Globus pallidus (tissue), 1 donor: ENCODE measurements at regions not wholly inside any gene's neighbourhood (a gene's known extent, or its start where the extent isn't known, plus 50 kb on each side); places are given as distances from the start of the nearest gene placed in this dataset.
"Not testable (repeated sequence)": the region's sequence is repeated elsewhere in the genome, so short reads cannot be mapped to it uniquely, and the experiment has no call there.

Source experiments
- DNase-seq: peaks from one replicate; pipeline ENCODE4 v3.0.0-alpha.2; 2015; ENCODE audit warnings: low spot score

- no peak for DNase-seq
Observed at GRCh38 chr1:219352961-219353651, 179.4 kb downstream of the LYPLAL1 start.

- no peak for DNase-seq
Observed at GRCh38 chr1:219350172-219350931, 176.7 kb downstream of the LYPLAL1 start.

- no peak for DNase-seq
Observed at GRCh38 chr1:219347921-219348391, 174.3 kb downstream of the LYPLAL1 start.

DNA sequence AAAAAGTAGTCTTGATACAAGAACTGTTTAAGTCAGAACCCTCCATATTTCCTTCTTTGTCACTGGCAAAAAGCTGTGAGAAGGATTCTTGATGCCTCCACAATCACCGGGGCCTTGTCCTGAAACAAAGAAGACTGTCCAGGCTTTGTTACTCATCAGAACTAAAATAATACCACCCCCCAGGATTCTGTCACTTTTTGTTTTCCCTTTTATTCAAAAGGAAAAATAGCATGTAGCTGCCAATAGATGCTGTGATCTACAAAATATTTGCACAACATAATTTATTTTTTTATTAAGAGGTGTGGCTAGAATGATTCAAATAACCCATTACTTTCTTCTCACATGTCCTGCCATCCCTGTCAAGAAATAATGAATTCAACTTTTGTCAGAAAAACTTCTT, 173.7 kb downstream of the LYPLAL1 start:
- no peak for DNase-seq

GRCh38 chr1:219345953-219346352, 172.3 kb downstream of the LYPLAL1 start:
- DNase-seq: no peak

GRCh38 chr1:219342836-219343235, 169.2 kb downstream of the LYPLAL1 start:
- DNase-seq: no peak

DNA sequence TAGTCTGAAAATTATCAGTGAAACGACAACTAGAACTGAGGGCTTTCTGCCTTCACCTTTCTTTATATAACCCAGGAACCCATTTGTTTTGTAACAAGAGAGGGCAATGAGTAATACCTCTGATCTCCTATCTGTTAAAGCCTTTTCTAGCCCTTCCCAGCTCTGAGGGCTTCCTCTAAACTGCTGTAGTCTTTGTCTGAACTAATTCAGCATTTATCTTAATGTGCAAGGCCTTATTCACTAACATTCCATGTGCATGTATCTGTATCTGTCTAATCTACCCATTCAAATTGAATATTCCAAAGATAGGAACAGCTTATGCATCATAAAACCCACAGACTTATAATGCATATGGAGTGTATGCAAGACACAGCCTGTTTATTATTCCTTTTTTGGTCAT, 167.1 kb downstream of the LYPLAL1 start:
- no peak for DNase-seq

GRCh38 chr1:219339466-219339865, 165.8 kb downstream of the LYPLAL1 start:
- no peak for DNase-seq

- DNase-seq: no peak
Observed at GRCh38 chr1:219337588-219337987, 163.9 kb downstream of the LYPLAL1 start.

DNA sequence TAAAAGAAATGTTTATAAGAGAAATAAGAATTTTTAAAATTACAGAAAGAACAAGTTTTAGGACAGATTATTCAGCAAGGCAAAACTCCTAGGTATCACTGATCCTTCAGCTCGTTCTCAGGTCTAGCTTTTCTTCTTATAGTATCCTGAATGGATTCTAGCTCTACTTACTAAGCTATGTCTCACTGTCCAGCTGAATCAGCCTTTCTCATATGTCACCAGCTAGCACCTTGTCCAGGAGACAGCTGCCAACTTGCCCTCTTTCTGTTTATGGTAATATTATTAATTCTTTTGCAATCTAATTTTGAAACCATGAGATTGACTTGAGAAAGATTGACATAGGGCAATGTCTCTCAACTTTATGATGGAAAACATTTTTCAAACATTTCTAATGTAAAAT, 159.9 kb downstream of the LYPLAL1 start:
- no peak for DNase-seq

GRCh38 chr1:219331424-219331823, 157.7 kb downstream of the LYPLAL1 start:
- DNase-seq: no peak

DNA sequence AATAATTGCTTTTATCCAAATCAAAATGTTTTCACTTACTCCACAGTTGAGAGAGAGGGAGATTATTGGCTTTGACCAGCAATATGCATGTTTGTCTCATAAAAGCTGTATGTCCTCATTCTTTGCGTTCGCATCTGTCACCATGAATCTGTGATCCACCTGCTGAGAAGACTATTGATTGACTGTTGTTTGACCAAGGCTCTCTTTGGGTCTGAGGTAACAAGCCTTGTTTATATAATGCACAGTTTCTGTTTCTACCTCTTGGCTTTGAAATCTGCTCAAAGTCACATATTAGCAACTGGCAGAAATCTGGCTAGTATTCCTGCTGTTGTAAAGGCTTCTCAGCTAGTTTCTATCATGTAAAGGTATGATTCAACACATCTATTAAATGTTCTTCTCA, 157.0 kb downstream of the LYPLAL1 start:
- DNase-seq: no peak

- no peak for DNase-seq
Observed at GRCh38 chr1:219330001-219330400, 156.3 kb downstream of the LYPLAL1 start.

DNA sequence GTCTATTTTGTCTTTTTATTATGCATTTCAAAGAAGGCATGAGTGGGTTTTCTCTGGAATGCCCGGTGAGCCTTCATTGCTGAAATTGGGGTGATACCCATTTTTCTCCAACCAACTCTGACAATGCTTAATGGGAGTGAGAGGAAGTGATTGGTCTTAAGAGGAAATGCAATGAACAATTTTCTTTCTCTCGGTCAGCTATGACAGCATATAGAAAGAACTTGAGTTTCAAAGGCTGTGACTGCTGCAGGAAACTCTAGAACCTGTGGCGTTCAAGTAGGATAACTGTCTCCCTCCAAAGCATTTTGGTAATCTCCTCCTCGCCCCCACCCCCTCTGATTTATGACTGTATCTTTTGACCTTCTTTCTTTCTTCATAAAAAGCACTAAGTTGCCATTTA, 155.9 kb downstream of the LYPLAL1 start:
- DNase-seq: no peak

GRCh38 chr1:219326843-219327242, 153.2 kb downstream of the LYPLAL1 start:
- no peak for DNase-seq

GRCh38 chr1:219325368-219325742, 151.7 kb downstream of the LYPLAL1 start:
- no peak for DNase-seq

- DNase-seq: no peak
Observed at GRCh38 chr1:219324629-219325367, 151.1 kb downstream of the LYPLAL1 start.

GRCh38 chr1:219324171-219324570, 150.5 kb downstream of the LYPLAL1 start:
- DNase-seq: no peak

- no peak for DNase-seq
Observed at GRCh38 chr1:219323426-219323825, 149.7 kb downstream of the LYPLAL1 start.

- no peak for DNase-seq
Observed at GRCh38 chr1:219322766-219323165, 149.1 kb downstream of the LYPLAL1 start.

GRCh38 chr1:219320563-219320962, 146.9 kb downstream of the LYPLAL1 start:
- not testable (repeated sequence) for DNase-seq

GRCh38 chr1:219318826-219319225, 145.1 kb downstream of the LYPLAL1 start:
- DNase-seq: no peak
